ENCODE measurements at regions not wholly inside any gene's neighbourhood (a gene's known extent, or its start where the extent isn't known, plus 50 kb on each side); places are given as distances from the start of the nearest gene placed in this dataset.

DNA sequence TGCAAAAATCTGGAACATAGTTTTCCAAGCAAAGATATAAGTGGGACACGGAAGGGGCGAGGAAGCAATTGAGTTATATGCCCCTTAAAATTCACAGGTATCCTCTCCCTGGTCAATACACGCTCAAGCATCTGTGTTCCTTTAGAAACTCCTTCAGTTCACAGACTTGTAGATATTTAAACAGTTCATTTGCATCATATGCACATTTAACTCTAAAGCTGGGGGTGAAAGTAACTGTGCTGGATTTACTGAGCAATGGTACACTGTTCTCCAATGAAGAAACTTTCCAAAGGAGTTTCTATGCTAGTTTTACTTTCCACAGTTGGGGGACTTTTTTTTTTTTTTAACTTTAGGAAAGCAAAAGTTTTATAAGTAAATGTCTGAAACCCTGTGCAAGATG, 293.0 kb upstream of the TNP1 start:
- H2BK15ac ChIP-seq (ENCODE audit: low read length): no peak overlapping the region

GRCh38 chr2:217151509-217152206, 291.8 kb upstream of the TNP1 start:
- no peak overlapping the region for H3K4me3 ChIP-seq (ENCODE audit: low read length in 2 of 2)
- H4K8ac ChIP-seq (ENCODE audit: low read depth, low read length): no peak overlapping the region
- H3K4me1 ChIP-seq (ENCODE audit: control insufficient read depth in 2 of 2, insufficient read depth in 1 of 2, low read depth in 1 of 2, low read length in 2 of 2): peaks cover 3% of the 10 kb centered on the region in 2 donors
- H2AFZ ChIP-seq (ENCODE audit: low read length): no peak overlapping the region
- H2BK15ac ChIP-seq (ENCODE audit: low read length): no peak overlapping the region
- no peaks in the 10 kb centered on the region for H3K79me1 ChIP-seq (ENCODE audit: low read depth, low read length)
- no peak overlapping the region for H2BK120ac ChIP-seq (ENCODE audit: low read depth, low read length)
- H3K27ac ChIP-seq (replicated peaks; ENCODE audit: low read length): no peak overlapping the region
- no peak overlapping the region for H3K18ac ChIP-seq (ENCODE audit: low read length)
- no peaks in the 10 kb centered on the region for H3K9me3 ChIP-seq (replicated peaks in 1 of 2; ENCODE audit: control insufficient read depth in 2 of 2, insufficient read depth in 1 of 2, low read depth in 1 of 2, low read length in 2 of 2)
- no peak overlapping the region for H2BK12ac ChIP-seq (ENCODE audit: low read length)
- no peak overlapping the region for H2AK5ac ChIP-seq (ENCODE audit: low read depth, low read length)
- no peaks in the 10 kb centered on the region for H3K27me3 ChIP-seq (ENCODE audit: control insufficient read depth in 3 of 3, insufficient read depth in 3 of 3, low read depth in 1 of 3, low read length in 3 of 3)
- no peak overlapping the region for H2BK5ac ChIP-seq (ENCODE audit: low read length)
- H3K4ac ChIP-seq (ENCODE audit: low read length): no peak overlapping the region
- no peak overlapping the region for H3K9ac ChIP-seq (ENCODE audit: low read depth, low read length, poor library complexity)
- no peaks in the 10 kb centered on the region for H3K36me3 ChIP-seq (replicated peaks in 1 of 2; ENCODE audit: control insufficient read depth in 2 of 2, insufficient read depth in 2 of 2, low read length in 2 of 2)
- WGBS, 2 donors (ENCODE audit: extremely low coverage in 2 of 2, insufficient read length in 2 of 2, insufficient replicate concordance in 1 of 2): 100% methylated on average over 2 of the region's 10 CpGs; no CpG with 5 or more reads in 1 of the 2 donors
- no peak overlapping the region for H3K4me2 ChIP-seq (ENCODE audit: insufficient read depth, low read length, poor library complexity, severe bottlenecking)
- no peak overlapping the region for H4K91ac ChIP-seq (ENCODE audit: low read depth, low read length, poor library complexity)
- DNase-seq (ENCODE audit: low spot score): no peak
- H3K14ac ChIP-seq (ENCODE audit: low read length): no peak overlapping the region
- no peak overlapping the region for H3K23ac ChIP-seq (ENCODE audit: low read depth, low read length, poor library complexity)

More for the DNA sequence above, 293.0 kb upstream of the TNP1 start:
- no peak overlapping the region for H3K4me2 ChIP-seq (ENCODE audit: insufficient read depth, low read length, poor library complexity, severe bottlenecking)
- H3K9ac ChIP-seq (ENCODE audit: low read depth, low read length, poor library complexity): no peak overlapping the region
- no peak overlapping the region for H3K14ac ChIP-seq (ENCODE audit: low read length)
- no CpG with 5 or more reads among the region's 3 CpGs for WGBS, 2 donors (ENCODE audit: extremely low coverage in 2 of 2, insufficient read length in 2 of 2, insufficient replicate concordance in 1 of 2)
- H2BK5ac ChIP-seq (ENCODE audit: low read length): no peak overlapping the region
- no peak overlapping the region for H2AK5ac ChIP-seq (ENCODE audit: low read depth, low read length)
- H3K27me3 ChIP-seq (ENCODE audit: control insufficient read depth in 3 of 3, insufficient read depth in 3 of 3, low read depth in 1 of 3, low read length in 3 of 3): no peaks in the 10 kb centered on the region
- H3K23ac ChIP-seq (ENCODE audit: low read depth, low read length, poor library complexity): no peak overlapping the region
- no peak overlapping the region for H2AFZ ChIP-seq (ENCODE audit: low read length)
- no peak overlapping the region for H4K91ac ChIP-seq (ENCODE audit: low read depth, low read length, poor library complexity)
- no peak for DNase-seq (ENCODE audit: low spot score)
- no peak overlapping the region for H2BK12ac ChIP-seq (ENCODE audit: low read length)
- H3K4ac ChIP-seq (ENCODE audit: low read length): no peak overlapping the region
- no peak overlapping the region for H3K27ac ChIP-seq (replicated peaks; ENCODE audit: low read length)
- no peak overlapping the region for H3K4me3 ChIP-seq (ENCODE audit: low read length in 2 of 2)
- H3K36me3 ChIP-seq (replicated peaks in 1 of 2; ENCODE audit: control insufficient read depth in 2 of 2, insufficient read depth in 2 of 2, low read length in 2 of 2): no peaks in the 10 kb centered on the region
- no peaks in the 10 kb centered on the region for H3K9me3 ChIP-seq (replicated peaks in 1 of 2; ENCODE audit: control insufficient read depth in 2 of 2, insufficient read depth in 1 of 2, low read depth in 1 of 2, low read length in 2 of 2)
- H2BK120ac ChIP-seq (ENCODE audit: low read depth, low read length): no peak overlapping the region
- H3K79me1 ChIP-seq (ENCODE audit: low read depth, low read length): no peaks in the 10 kb centered on the region
- peaks cover 3% of the 10 kb centered on the region in 2 donors for H3K4me1 ChIP-seq (ENCODE audit: control insufficient read depth in 2 of 2, insufficient read depth in 1 of 2, low read depth in 1 of 2, low read length in 2 of 2)
- H3K18ac ChIP-seq (ENCODE audit: low read length): no peak overlapping the region
- H4K8ac ChIP-seq (ENCODE audit: low read depth, low read length): no peak overlapping the region

GRCh38 chr2:217150236-217150635, 290.4 kb upstream of the TNP1 start:
- H2BK12ac ChIP-seq (ENCODE audit: low read length): no peak overlapping the region
- no peak overlapping the region for H3K27ac ChIP-seq (replicated peaks; ENCODE audit: low read length)
- H2BK120ac ChIP-seq (ENCODE audit: low read depth, low read length): no peak overlapping the region
- peak overlapping the region; percentile 16 for H2BK5ac ChIP-seq (ENCODE audit: low read length)
- H2BK15ac ChIP-seq (ENCODE audit: low read length): no peak overlapping the region
- WGBS, 2 donors (ENCODE audit: extremely low coverage in 2 of 2, insufficient read length in 2 of 2, insufficient replicate concordance in 1 of 2): no CpG with 5 or more reads among the region's 4 CpGs
- no peak overlapping the region for H4K8ac ChIP-seq (ENCODE audit: low read depth, low read length)
- H3K23ac ChIP-seq (ENCODE audit: low read depth, low read length, poor library complexity): no peak overlapping the region
- H3K4me2 ChIP-seq (ENCODE audit: insufficient read depth, low read length, poor library complexity, severe bottlenecking): no peak overlapping the region
- no peak overlapping the region for H4K91ac ChIP-seq (ENCODE audit: low read depth, low read length, poor library complexity)
- no peak overlapping the region for H3K4ac ChIP-seq (ENCODE audit: low read length)
- H3K4me3 ChIP-seq (ENCODE audit: low read length in 2 of 2): no peak overlapping the region
- no peak overlapping the region for H3K9ac ChIP-seq (ENCODE audit: low read depth, low read length, poor library complexity)
- H3K79me1 ChIP-seq (ENCODE audit: low read depth, low read length): no peaks in the 10 kb centered on the region
- H3K36me3 ChIP-seq (replicated peaks in 1 of 2; ENCODE audit: control insufficient read depth in 2 of 2, insufficient read depth in 2 of 2, low read length in 2 of 2): no peaks in the 10 kb centered on the region
- DNase-seq (ENCODE audit: low spot score): no peak
- peaks cover 0 to 3% of the 10 kb centered on the region in 2 donors for H3K4me1 ChIP-seq (ENCODE audit: control insufficient read depth in 2 of 2, insufficient read depth in 1 of 2, low read depth in 1 of 2, low read length in 2 of 2)
- no peak overlapping the region for H2AFZ ChIP-seq (ENCODE audit: low read length)
- no peak overlapping the region for H2AK5ac ChIP-seq (ENCODE audit: low read depth, low read length)
- H3K9me3 ChIP-seq (replicated peaks in 1 of 2; ENCODE audit: control insufficient read depth in 2 of 2, insufficient read depth in 1 of 2, low read depth in 1 of 2, low read length in 2 of 2): no peaks in the 10 kb centered on the region
- H3K27me3 ChIP-seq (ENCODE audit: control insufficient read depth in 3 of 3, insufficient read depth in 3 of 3, low read depth in 1 of 3, low read length in 3 of 3): no peaks in the 10 kb centered on the region
- H3K14ac ChIP-seq (ENCODE audit: low read length): no peak overlapping the region
- no peak overlapping the region for H3K18ac ChIP-seq (ENCODE audit: low read length)

DNA sequence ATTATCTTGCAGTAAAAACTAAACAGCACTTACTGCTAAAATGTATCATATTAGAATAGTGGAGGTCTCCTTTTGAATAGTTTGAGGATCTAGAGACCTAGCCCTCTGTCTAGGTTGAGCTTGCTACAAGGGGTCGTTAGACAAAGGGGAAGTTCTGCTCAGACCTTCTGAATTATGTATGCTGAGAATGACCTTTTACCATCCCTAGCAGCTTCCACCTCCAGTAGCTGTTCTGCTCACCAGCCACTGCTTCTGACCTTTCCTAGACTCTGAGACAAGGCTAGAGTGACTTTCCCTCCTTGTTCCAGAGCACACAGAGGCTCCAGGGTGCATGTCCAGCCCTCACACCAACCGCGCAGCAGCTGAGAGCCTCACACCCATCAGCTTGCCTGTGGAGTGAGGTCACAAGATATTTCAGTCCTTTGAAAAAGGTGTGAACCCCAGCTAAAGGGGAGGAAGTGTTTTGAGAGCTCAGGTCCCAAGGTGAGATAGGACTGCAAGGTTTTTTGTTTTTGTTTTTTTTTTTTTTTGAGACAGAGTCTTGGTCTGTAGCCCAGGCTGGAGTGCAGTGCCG, 289.3 kb upstream of the TNP1 start:
- no peaks in the 10 kb centered on the region for H3K9me3 ChIP-seq (replicated peaks in 1 of 2; ENCODE audit: control insufficient read depth in 2 of 2, insufficient read depth in 1 of 2, low read depth in 1 of 2, low read length in 2 of 2)
- no CpG with 5 or more reads among the region's 4 CpGs for WGBS, 2 donors (ENCODE audit: extremely low coverage in 2 of 2, insufficient read length in 2 of 2, insufficient replicate concordance in 1 of 2)

More for the DNA sequence above, 289.3 kb upstream of the TNP1 start:
- Histone ChIP-seq H3K27ac (replicated peaks; ENCODE audit: low read length) (no peak overlapping the region), H3K79me1 (ENCODE audit: low read depth, low read length) (no peaks in the 10 kb centered on the region), H3K4me3 (ENCODE audit: low read length in 2 of 2) (no peak overlapping the region), H2BK12ac (ENCODE audit: low read length) (no peak overlapping the region), H3K4ac (ENCODE audit: low read length) (no peak overlapping the region), H3K4me2 (ENCODE audit: insufficient read depth, low read length, poor library complexity, severe bottlenecking) (no peak overlapping the region), H3K27me3 (ENCODE audit: control insufficient read depth in 3 of 3, insufficient read depth in 3 of 3, low read depth in 1 of 3, low read length in 3 of 3) (no peaks in the 10 kb centered on the region), H3K9ac (ENCODE audit: low read depth, low read length, poor library complexity) (no peak overlapping the region), H3K14ac (ENCODE audit: low read length) (no peak overlapping the region), H2BK15ac (ENCODE audit: low read length) (no peak overlapping the region), H4K91ac (ENCODE audit: low read depth, low read length, poor library complexity) (no peak overlapping the region), H3K18ac (ENCODE audit: low read length) (peak overlapping the region; percentile 62), H3K4me1 (ENCODE audit: control insufficient read depth in 2 of 2, insufficient read depth in 1 of 2, low read depth in 1 of 2, low read length in 2 of 2) (peaks cover 0 to 3% of the 10 kb centered on the region in 2 donors), H2BK5ac (ENCODE audit: low read length) (no peak overlapping the region), H2BK120ac (ENCODE audit: low read depth, low read length) (no peak overlapping the region), H2AK5ac (ENCODE audit: low read depth, low read length) (no peak overlapping the region), H2AFZ (ENCODE audit: low read length) (peak overlapping the region; percentile 78), H4K8ac (ENCODE audit: low read depth, low read length) (no peak overlapping the region), H3K23ac (ENCODE audit: low read depth, low read length, poor library complexity) (no peak overlapping the region), H3K36me3 (replicated peaks in 1 of 2; ENCODE audit: control insufficient read depth in 2 of 2, insufficient read depth in 2 of 2, low read length in 2 of 2) (no peaks in the 10 kb centered on the region)
- no peak for DNase-seq (ENCODE audit: low spot score)

Data from neuronal stem cell (in vitro differentiated cells).